ENCODE measurements at regions not wholly inside any gene's neighbourhood (a gene's known extent, or its start where the extent isn't known, plus 50 kb on each side); places are given as distances from the start of the nearest gene placed in this dataset.

DNA sequence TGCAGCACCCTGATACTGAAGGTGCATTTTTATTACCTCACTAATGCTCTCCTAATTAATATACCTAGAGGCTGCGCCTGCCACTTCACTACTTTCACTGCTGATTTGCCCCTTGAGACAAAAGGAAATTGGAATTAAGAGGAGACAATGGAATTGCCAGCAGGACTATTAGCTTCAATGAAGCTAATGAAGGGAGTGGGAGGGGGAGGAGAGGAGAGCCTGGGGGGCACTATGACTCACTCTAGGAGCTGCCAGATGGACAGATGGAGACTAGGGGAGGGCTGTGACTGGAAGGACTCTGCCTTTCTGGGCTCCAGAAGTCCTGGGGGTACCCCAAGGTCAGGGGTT lies 102.8 kb upstream of the DRD2 start (continued):
- TF ChIP-seq, protein P1, sequence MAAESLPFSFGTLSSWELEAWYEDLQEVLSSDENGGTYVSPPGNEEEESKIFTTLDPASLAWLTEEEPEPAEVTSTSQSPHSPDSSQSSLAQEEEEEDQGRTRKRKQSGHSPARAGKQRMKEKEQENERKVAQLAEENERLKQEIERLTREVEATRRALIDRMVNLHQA (CRISPR knock-in tag; IDR thresholded peaks at IDR 0.05) = no peak

DNA sequence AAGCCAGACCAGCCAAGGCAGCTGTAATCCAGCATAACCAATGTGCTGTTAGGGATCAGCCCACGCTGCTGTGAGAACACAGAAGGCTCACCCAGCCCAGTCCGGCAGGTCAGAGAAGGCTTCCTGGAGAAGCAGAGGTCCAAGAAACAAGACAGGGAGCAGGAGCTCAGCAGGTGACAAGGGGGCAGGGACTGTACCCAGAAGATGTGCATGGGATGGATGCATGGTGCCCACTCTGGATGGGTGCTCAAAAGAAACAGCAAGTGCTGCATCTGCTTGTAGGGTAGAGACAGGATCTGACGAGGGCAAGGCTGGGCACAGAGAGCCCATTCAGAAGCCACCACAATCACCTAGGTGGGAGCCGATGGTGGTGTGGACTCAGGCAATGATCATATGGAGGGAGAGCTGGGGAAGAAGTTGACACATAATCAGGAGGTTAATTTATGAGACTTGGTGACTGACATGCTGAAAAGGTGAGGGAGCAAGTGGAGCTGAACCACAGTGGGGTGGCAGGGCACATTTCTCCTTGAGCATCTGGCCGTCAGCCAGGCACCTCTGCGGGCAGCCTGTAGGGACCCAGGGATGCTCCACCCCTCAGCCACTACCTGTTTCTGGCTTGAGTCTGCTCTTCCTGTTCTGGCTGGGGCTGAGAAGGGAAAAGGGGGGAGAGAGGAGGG lies 102.3 kb upstream of the DRD2 start:
- H3K9me3 ChIP-seq (ENCODE audit: low read length) = no peaks in the 10 kb centered on the region
- H3K27me3 ChIP-seq (ENCODE audit: control insufficient read depth in 1 of 2, insufficient read depth in 2 of 2, low read length in 2 of 2) = peaks cover 1 to 21% of the 10 kb centered on the region in 2 experiments; a peak in 2 of 5 replicates
- no peak overlapping the region for H2AFZ ChIP-seq (ENCODE audit: low read length)
- no peaks in the 10 kb centered on the region for H3K36me3 ChIP-seq (replicated peaks in 1 of 2; ENCODE audit: control insufficient read depth in 1 of 2, insufficient read depth in 2 of 2, low read length in 2 of 2)
- H4K20me1 ChIP-seq (ENCODE audit: insufficient read depth, low read length) = no peaks in the 10 kb centered on the region
- no TSS peak for BruUV-seq (replicated peaks)
- H3K4me2 ChIP-seq (ENCODE audit: low read depth, low read length) = no peak overlapping the region
- in situ Hi-C loops (cut with HindIII; ENCODE audit: extremely low pct_ligation_motif_present, low pct_unique_long_range_greater_than_20kb) = no loop called here
- ATAC-seq = no peak
- no peak overlapping the region for H3K4me3 ChIP-seq (replicated peaks in 1 of 3; ENCODE audit: insufficient read depth in 1 of 3, low read depth in 2 of 3, low read length in 3 of 3)
- 2% methylated on average over 6 of the region's 6 CpGs for whole genome bisulfite sequencing (ENCODE audit: low lambda C conversion rate)
- intact Hi-C loops (cut with micrococcal nuclease; ENCODE audit: unreplicated experiment) = no loop called here
- FAIRE-seq = no peak
- ChIA-PET CTCF (ENCODE audit: low intra/inter-chr PET ratio, low total read pairs) (no interaction called here), POLR2A (no interaction called here)
- no peak for TF ChIP-seq ZMYM4 (CRISPR knock-in tag; IDR thresholded peaks at IDR 0.05)
- TF ChIP-seq SMARCE1 (IDR thresholded peaks at IDR 0.05; ENCODE audit: borderline replicate concordance) = no peak
- no peak for TF ChIP-seq RAD21 (CRISPR knock-in tag; IDR thresholded peaks at IDR 0.05)
- TF ChIP-seq, protein P2, sequence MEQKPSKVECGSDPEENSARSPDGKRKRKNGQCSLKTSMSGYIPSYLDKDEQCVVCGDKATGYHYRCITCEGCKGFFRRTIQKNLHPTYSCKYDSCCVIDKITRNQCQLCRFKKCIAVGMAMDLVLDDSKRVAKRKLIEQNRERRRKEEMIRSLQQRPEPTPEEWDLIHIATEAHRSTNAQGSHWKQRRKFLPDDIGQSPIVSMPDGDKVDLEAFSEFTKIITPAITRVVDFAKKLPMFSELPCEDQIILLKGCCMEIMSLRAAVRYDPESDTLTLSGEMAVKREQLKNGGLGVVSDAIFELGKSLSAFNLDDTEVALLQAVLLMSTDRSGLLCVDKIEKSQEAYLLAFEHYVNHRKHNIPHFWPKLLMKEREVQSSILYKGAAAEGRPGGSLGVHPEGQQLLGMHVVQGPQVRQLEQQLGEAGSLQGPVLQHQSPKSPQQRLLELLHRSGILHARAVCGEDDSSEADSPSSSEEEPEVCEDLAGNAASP (CRISPR knock-in tag; IDR thresholded peaks at IDR 0.05; ENCODE audit: borderline replicate concordance) = no peak
- no peak for TF ChIP-seq RBFOX2 (IDR thresholded peaks at IDR 0.05; ENCODE audit: low read depth, low read length)
- no peak for TF ChIP-seq ZNF850 (CRISPR knock-in tag; conservative IDR thresholded peaks at IDR 0.05)
- TF ChIP-seq U2AF2 (IDR thresholded peaks at IDR 0.05; ENCODE audit: low read depth, low read length) = no peak
- no peak for TF ChIP-seq ZSCAN9 (CRISPR knock-in tag; IDR thresholded peaks at IDR 0.05; ENCODE audit: borderline replicate concordance)
- no peak for TF ChIP-seq GABPA (IDR thresholded peaks at IDR 0.05; ENCODE audit: low read depth, low read length)
- no peak for TF ChIP-seq GABPA (CRISPR knock-in tag; IDR thresholded peaks at IDR 0.05; ENCODE audit: low read depth)
- no peak for TF ChIP-seq ZNF570 (CRISPR knock-in tag; IDR thresholded peaks at IDR 0.05; ENCODE audit: borderline replicate concordance)
- TF ChIP-seq PITX1 (CRISPR knock-in tag; IDR thresholded peaks at IDR 0.05) = no peak
- TF ChIP-seq ZNF274 (CRISPR knock-in tag; IDR thresholded peaks at IDR 0.05) = no peak
- TF ChIP-seq HDAC1 (CRISPR knock-in tag; IDR thresholded peaks at IDR 0.05) = no peak
- no peak for TF ChIP-seq KLF11 (CRISPR knock-in tag; IDR thresholded peaks at IDR 0.05)
- no peak for TF ChIP-seq ZSCAN30 (CRISPR knock-in tag; IDR thresholded peaks at IDR 0.05)
- no peak for TF ChIP-seq JDP2 (CRISPR knock-in tag; IDR thresholded peaks at IDR 0.05; ENCODE audit: borderline replicate concordance)
- TF ChIP-seq ONECUT2 (CRISPR knock-in tag; IDR thresholded peaks at IDR 0.05) = no peak
- TF ChIP-seq, protein P3, sequence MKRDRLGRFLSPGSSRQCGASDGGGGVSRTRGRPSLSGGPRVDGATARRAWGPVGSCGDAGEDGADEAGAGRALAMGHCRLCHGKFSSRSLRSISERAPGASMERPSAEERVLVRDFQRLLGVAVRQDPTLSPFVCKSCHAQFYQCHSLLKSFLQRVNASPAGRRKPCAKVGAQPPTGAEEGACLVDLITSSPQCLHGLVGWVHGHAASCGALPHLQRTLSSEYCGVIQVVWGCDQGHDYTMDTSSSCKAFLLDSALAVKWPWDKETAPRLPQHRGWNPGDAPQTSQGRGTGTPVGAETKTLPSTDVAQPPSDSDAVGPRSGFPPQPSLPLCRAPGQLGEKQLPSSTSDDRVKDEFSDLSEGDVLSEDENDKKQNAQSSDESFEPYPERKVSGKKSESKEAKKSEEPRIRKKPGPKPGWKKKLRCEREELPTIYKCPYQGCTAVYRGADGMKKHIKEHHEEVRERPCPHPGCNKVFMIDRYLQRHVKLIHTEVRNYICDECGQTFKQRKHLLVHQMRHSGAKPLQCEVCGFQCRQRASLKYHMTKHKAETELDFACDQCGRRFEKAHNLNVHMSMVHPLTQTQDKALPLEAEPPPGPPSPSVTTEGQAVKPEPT (CRISPR knock-in tag; IDR thresholded peaks at IDR 0.05; ENCODE audit: low read depth) = no peak
- no peaks in the 10 kb centered on the region for H3K4me1 ChIP-seq (ENCODE audit: insufficient read depth, low read length)
- DNase-seq (ENCODE audit: low spot score) = no peak
- no peak overlapping the region for H3K27ac ChIP-seq (ENCODE audit: extremely low read length, insufficient read depth, low read length)
- H3K79me2 ChIP-seq (ENCODE audit: insufficient read depth, low read length) = no peaks in the 10 kb centered on the region
- H3K9ac ChIP-seq (ENCODE audit: insufficient read depth, low read depth, low read length) = no peak overlapping the region

Measured in HepG2 (cell line).